ENCODE measurements at regions not wholly inside any gene's neighbourhood (a gene's known extent, or its start where the extent isn't known, plus 50 kb on each side); places are given as distances from the start of the nearest gene placed in this dataset.

- DNase-seq = peak; percentile 30
These were observed 136.8 kb upstream of the IRF2BP2 start for GRCh38 chr1:234746798-234747196.

- peak; percentile 44 for DNase-seq
These were observed 136.1 kb upstream of the IRF2BP2 start for GRCh38 chr1:234745844-234746797.

DNA sequence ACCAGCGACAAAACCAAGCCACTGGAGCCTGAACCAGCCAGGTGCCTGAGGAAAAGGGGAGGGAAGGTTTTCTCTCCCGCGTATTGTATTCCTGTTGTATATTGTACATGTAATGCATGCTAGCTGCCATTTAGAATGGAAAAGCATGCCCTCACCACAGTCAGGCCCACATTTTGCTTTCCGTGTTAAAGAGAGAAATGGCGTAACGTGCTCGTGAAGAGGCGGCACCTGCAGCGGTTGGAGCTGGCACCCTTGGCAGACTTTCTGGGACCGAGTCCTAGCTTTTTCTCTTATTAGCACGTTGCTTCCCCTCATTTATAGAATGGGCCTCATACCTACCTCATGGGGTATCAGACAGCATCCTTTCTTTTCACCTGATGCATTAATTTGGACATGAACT lies 135.3 kb upstream of the IRF2BP2 start:
- DNase-seq = no peak

DNA sequence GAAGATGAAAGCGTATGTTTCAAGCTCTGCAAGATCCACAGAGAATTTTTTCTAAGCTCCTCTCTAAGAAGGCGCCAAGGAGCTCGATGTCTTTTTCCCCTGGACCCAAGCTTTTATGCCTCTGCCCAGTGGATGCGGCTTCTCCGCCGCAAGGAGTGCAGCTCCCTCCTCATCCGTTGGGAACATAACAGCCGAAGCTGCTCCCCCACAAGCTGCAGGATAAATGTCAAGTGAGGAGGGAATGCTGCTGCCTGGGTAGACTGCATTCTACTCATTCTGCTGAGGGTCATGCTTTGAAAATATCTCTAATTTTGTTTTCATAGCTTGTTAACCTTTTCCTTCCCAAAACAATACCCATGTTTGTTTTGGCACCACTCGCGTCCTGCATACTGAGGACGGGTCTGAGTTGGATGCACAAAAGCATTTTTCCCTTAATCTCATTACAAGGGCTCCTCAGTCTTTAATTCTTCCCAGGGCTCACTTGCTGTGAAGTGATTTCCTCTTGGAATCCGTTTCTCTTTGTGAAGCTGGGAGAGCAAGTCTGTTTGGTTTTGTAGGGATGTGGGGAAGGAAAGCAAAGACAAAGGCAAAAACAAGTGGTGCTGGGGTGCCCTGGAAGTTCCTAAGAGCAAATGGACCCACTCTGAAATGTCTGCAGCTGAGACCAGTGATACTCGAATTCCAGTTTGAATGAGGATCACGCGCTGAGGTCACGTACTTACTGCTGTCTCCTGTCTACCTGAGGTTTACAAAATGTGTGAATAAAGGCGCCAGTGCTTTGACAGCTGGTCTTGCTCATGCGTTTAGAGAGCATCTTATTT lies 134.0 kb upstream of the IRF2BP2 start:
- peak; percentile 79 for DNase-seq

- no peak for DNase-seq
These were observed 132.6 kb upstream of the IRF2BP2 start for GRCh38 chr1:234742622-234743021.

- no peak for DNase-seq
These were observed 128.0 kb upstream of the IRF2BP2 start for GRCh38 chr1:234737967-234738314.

GRCh38 chr1:234735916-234736315 lies 125.9 kb upstream of the IRF2BP2 start:
- DNase-seq = no peak

DNA sequence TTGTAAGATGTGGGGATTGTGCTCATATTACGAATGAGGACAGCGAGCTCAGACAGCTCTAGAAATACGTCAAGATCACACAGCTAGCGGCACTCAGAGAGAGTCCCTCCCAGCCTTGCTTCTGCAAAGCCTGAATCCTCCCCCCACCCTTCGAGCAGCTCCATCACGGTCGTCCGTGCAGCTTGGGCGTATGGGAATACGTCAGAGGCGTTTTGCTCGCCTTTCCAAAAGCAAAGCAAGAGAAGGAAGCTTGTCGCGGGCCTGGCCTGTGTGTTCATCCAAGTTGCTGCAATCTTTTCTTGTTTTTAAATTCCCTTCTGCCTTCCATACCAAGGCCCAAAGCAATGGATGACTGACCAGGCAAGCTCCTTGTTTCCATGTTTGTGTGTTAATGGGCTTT lies 125.5 kb upstream of the IRF2BP2 start:
- DNase-seq = no peak

DNA sequence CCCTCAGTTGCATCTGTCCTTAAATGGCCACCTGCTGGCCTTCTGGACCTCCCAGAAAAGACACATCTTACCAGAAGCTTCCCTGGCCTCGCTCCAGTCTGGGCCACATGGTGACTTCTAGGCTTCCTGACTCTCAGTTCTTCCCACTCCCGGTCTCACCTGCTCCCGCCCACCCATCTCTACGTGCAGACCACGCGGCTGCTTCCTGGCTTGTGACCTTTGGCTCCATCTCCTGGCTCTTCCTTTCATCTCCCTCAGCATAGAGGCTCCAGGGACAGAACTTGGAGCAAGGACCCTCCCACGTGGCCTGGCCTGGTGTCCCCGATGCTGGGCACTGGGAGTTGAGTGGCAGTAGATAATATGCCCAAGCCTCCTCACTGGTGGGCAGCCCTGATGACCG lies 124.9 kb upstream of the IRF2BP2 start:
- no peak for DNase-seq

DNA sequence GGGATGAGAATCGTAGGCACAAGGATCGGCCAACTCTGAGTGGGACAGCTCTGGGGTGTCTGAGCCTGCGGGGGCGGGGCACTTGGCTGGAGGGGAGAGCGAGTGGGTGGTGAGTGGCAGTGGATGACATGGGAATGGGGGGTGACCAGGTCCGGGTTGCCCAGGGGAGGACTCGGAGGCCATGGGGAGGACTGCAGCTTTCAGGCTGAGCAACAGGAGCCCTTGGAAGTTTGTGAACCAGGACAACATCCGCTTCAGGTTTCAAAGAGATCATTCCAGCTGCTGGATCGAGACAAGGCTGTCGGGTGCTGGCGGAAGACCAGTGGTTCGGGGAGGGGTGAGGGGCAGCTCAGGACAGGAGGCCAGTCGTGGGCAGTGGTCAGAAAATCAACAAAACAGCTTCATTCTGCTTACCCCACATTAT lies 124.4 kb upstream of the IRF2BP2 start:
- DNase-seq = no peak

- no peak for DNase-seq
These were observed 123.4 kb upstream of the IRF2BP2 start for GRCh38 chr1:234733427-234733826.

DNA sequence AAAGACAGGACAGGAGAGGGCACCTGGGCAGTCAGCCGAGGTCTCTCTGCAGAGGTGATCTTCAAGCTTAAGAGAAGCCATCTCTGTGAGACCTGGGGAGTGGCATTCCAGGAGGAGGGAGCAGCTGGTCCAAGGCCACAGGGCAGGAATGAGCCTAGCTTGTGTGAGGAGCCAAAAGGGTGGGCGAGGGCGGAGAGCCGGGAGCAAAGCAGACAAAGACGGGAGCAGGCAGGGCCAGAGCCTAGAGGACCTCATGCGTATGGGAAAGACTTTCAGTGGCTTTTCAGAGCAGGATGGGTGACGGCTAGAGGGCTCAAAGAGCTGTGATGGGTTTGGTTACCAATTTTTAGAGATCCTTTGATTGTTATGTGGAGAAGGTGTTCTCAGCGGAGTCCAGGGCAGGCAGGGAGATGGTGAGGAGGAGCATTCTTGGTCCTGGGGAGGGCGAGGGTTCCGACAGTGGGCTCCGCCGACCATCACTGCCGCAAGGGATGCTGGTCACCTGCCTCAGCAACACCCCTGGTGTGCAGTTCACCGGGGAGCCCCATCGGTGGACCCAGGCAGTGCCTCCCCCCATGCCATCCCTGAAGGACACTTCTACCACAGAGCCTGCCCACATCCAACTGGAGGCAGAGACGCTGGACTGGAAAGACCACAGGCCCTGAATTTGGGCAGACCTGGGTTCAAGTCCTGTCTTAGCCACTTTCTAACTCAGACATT lies 122.9 kb upstream of the IRF2BP2 start:
- DNase-seq = no peak

DNA sequence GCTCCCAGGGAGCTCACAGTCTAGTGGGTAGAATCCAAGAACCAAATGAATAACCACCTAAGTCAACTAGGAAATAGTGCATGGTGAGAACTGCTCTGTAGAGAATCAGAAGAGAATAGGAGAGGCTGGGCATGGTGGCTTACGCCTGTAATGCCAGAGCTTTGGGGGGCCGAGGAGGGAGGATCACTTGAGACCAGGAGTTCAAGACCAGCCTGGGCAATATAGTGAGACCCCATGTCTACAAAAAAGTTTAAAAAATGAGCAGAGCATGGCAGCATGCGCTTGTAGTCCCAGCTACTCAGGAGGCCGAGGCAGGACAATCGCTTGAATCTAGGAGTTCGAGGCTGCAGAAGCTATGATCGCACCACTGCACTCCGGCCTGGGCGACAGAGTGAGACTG lies 122.3 kb upstream of the IRF2BP2 start:
- no peak for DNase-seq

DNA sequence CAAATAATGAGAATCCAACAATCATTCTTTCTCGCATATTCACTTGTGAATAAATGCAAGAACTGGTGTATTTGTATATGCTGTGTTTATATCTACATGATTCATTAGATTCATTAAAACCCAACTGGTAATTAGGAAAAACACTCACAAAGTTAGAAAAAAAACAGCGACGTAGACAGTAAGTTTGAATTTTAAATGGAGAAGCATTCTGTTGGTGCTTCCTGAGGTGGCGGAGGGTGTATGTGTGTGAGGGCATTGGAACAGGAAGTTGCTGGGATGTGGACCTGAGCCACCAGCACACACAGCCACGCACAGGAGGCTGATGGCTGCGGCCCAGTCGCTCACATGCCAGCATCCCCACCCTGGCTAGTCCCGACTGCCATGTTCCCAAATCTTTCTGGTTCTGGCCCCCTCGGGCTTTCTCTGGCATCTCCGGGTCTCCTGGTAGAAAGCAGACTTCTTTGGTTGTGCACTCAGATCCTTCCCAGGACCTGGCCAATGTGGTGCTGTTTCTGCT lies 121.6 kb upstream of the IRF2BP2 start:
- DNase-seq = no peak

DNA sequence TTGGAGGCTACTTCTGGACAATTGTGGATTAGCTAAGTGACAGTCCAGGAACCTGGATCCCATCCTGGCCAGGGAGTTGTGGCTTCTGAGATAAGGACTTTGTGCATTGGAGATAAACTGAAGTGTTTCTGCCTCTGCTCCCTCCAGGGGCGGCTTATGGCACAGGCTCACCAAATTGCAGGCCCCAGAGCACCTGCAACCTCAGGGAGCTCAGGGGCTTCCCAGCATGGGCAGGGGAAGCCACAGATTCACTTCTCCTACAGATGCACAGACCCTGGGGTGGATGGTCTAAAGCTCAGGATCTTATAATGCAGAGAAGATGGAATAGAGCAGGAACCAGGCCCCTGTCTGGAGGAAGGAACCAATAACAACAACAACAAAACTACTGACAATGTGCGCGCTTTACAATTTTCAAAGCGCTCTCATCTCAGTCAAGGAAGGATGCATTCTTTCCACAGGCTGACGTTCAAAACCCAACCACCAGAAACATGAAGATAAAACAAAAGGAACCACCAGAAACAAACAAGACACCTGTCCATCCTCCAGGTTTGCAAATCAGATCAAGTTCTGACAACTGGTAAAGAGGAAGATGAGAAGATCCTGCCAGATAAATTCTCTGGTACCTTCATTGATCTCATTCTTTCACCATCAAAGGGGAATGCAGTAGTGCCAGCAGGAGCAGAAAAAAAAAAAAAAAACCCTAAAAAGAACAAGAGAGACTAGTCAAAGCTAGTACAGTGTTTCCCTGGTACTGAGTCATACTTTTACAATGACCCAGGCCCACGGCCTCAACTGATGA lies 121.0 kb upstream of the IRF2BP2 start:
- no peak for DNase-seq

- DNase-seq = no peak
These were observed 120.4 kb upstream of the IRF2BP2 start for GRCh38 chr1:234730475-234730769.

- no peak for DNase-seq
These were observed 119.8 kb upstream of the IRF2BP2 start for GRCh38 chr1:234729561-234730474.

- no peak for DNase-seq
These were observed 118.8 kb upstream of the IRF2BP2 start for GRCh38 chr1:234728740-234729139.

DNA sequence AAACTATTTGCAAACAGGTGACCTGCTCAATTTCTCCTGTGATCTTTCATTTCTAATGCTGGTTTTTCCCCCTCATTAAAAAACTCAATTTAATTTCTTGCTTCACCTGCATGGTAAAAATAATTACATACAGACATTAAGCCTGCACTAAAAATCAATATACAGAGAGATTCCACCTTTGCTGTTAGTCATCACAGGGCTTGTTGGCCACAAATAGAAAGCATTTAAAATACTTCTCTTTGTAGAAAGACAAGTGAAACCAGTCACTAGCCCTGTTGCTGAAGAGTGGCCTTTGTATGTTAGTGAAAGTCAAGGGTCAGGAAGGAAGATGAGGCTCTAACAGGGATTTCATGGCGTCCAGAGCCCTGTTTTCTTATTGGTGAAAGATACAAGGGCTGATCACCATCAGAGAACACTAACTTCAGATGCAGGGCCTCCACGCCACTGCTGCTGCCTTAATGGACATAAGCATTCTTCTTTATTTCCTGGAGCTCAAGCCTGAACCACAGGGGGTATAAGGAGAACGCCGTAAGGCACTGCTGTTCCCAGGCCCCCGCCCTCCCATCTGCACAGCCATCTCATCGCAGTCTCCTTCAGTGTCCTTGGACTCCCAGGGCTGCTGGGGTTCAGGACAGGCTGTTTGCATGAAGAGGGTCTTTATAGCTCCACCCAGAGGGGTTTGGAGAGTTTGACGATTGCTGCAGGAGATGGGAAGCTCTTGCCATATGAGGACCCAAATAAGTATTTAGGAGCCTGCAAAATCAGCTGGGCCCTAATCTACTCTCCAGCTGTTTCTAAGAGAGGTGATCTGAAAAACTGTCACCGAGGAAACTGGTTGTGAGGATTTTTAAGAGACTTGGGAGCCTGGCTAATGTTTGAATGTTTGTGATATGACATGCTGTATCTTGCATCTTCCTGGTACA lies 117.3 kb upstream of the IRF2BP2 start:
- peak; percentile 44 for DNase-seq

- peak; percentile 88 for DNase-seq
These were observed 116.5 kb upstream of the IRF2BP2 start for GRCh38 chr1:234726359-234726943.

Measured in NCI-H510A treated with DMSO at 0.1 percent for 48 hours (cell line).